ENCODE measurements at regions not wholly inside any gene's neighbourhood (a gene's known extent, or its start where the extent isn't known, plus 50 kb on each side); places are given as distances from the start of the nearest gene placed in this dataset.

DNA sequence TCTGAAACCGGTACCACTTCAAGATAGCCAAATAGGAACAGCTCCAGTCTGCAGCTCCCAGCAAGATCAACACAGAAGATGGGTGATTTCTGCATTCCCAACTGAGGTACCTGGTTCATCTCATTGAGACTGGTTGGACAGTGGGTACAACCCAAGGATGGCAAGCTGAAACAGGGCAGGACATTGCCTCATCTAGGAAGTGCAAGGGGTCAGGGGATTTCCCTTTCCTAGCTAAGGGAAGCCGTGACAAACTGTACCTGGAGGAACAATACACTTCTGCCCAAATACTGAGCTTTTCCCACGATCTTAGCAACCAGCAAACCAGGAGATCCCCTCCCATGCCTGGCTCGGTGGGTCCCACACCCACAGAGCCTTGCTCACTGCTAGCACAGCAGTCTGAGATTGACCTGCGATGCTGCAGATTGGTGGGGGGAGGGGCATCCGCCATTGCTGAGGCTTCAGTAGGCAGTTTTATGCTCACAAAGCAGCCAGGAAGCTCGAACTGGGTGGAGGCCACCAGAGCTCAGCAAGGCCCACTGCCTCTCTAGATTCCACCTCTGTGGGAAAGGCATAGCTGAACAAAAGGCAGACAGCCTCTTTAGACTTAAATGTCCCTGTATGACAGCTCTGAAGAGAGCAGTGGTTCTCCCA lies 59.9 kb upstream of the C11orf58 start:
- TF ChIP-seq SUZ12 (IDR thresholded peaks at IDR 0.05; ENCODE audit: extremely low read depth, insufficient read depth, insufficient read length): no peak
- TF ChIP-seq YY1 (IDR thresholded peaks at IDR 0.05; ENCODE audit: insufficient read depth, insufficient read length): no peak
